ENCODE measurements at regions not wholly inside any gene's neighbourhood (a gene's known extent, or its start where the extent isn't known, plus 50 kb on each side); places are given as distances from the start of the nearest gene placed in this dataset.

GRCh38 chr3:82145742-82146141 is 384.3 kb upstream of the GBE1 start:
- Histone ChIP-seq H3K4me1 (ENCODE audit: insufficient read depth, low read length) (no peaks in the 10 kb centered on the region), H3K9ac (ENCODE audit: low read length) (no peak overlapping the region), H3K27ac (ENCODE audit: low read length) (no peak overlapping the region), H3K27me3 (ENCODE audit: low read length) (no peaks in the 10 kb centered on the region), H2AFZ (ENCODE audit: low read length) (no peak overlapping the region), H3K79me2 (ENCODE audit: low read length) (no peaks in the 10 kb centered on the region), H3K36me3 (ENCODE audit: low read depth, low read length) (no peaks in the 10 kb centered on the region), H3K9me3 (ENCODE audit: low read length) (no peaks in the 10 kb centered on the region), H3K4me3 (ENCODE audit: low read length) (no peak overlapping the region), H3K4me2 (ENCODE audit: low read length) (no peak overlapping the region), H4K20me1 (ENCODE audit: low read length) (no peaks in the 10 kb centered on the region), H3K9me2 (replicated peaks; ENCODE audit: low read length) (no peaks in the 10 kb centered on the region), H3F3A (ENCODE audit: low read length, unreplicated experiment) (no peaks in the 10 kb centered on the region)
- POLR2A ChIA-PET (ENCODE audit: unreplicated experiment) = no interaction called here
- no TSS peak for BruUV-seq (replicated peaks)
- CTCF ChIA-PET = no interaction called here
- no peak for DNase-seq
- intact Hi-C loops (cut with micrococcal nuclease) = no loop called here
- TF ChIP-seq, protein P1, sequence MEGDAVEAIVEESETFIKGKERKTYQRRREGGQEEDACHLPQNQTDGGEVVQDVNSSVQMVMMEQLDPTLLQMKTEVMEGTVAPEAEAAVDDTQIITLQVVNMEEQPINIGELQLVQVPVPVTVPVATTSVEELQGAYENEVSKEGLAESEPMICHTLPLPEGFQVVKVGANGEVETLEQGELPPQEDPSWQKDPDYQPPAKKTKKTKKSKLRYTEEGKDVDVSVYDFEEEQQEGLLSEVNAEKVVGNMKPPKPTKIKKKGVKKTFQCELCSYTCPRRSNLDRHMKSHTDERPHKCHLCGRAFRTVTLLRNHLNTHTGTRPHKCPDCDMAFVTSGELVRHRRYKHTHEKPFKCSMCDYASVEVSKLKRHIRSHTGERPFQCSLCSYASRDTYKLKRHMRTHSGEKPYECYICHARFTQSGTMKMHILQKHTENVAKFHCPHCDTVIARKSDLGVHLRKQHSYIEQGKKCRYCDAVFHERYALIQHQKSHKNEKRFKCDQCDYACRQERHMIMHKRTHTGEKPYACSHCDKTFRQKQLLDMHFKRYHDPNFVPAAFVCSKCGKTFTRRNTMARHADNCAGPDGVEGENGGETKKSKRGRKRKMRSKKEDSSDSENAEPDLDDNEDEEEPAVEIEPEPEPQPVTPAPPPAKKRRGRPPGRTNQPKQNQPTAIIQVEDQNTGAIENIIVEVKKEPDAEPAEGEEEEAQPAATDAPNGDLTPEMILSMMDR (conservative IDR thresholded peaks at IDR 0.05; ENCODE audit: low read depth, low read length) = no peak
- no peak for TF ChIP-seq EZH2 (IDR thresholded peaks at IDR 0.05; ENCODE audit: low read length, unreplicated experiment)
- TF ChIP-seq EZH2phosphoT487 (IDR thresholded peaks at IDR 0.05; ENCODE audit: borderline replicate concordance, low read length) = no peak
- ATAC-seq = no peak

DNA sequence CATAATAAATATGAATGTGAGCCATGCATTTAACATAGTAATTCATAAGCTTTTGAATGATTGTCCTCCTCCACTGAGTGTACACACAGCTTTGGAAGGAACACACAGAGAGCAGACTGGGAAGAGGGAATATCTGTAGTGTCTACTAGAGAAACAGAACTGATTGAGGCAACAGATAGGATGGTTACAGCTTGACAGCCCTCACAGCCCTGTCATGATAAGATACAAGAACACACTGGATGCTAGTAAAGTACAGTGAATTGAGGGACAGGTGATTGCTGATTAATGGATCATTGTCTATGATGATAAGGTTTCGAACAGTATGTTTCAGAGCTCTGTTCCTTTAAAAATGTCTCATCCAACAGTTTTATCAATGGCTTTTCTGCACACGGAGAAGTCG is 383.4 kb upstream of the GBE1 start:
- H3K9ac ChIP-seq (ENCODE audit: low read length) = no peak overlapping the region
- no peaks in the 10 kb centered on the region for H3K27me3 ChIP-seq (ENCODE audit: low read length)
- H3K4me3 ChIP-seq (ENCODE audit: low read length) = no peak overlapping the region
- H3K79me2 ChIP-seq (ENCODE audit: low read length) = no peaks in the 10 kb centered on the region
- no TSS peak for BruUV-seq (replicated peaks)
- H3K4me2 ChIP-seq (ENCODE audit: low read length) = no peak overlapping the region
- no peaks in the 10 kb centered on the region for H3K36me3 ChIP-seq (ENCODE audit: low read depth, low read length)
- TF ChIP-seq EZH2 (IDR thresholded peaks at IDR 0.05; ENCODE audit: low read length, unreplicated experiment) (no peak), EZH2phosphoT487 (IDR thresholded peaks at IDR 0.05; ENCODE audit: borderline replicate concordance, low read length) (no peak)
- TF ChIP-seq, protein P1 (conservative IDR thresholded peaks at IDR 0.05; ENCODE audit: low read depth, low read length) = no peak
- ATAC-seq (no peak), DNase-seq (no peak)
- H3F3A ChIP-seq (ENCODE audit: low read length, unreplicated experiment) = no peaks in the 10 kb centered on the region
- POLR2A ChIA-PET (ENCODE audit: unreplicated experiment) = no interaction called here
- no peak overlapping the region for H3K27ac ChIP-seq (ENCODE audit: low read length)
- intact Hi-C loops (cut with micrococcal nuclease) = no loop called here
- H4K20me1 ChIP-seq (ENCODE audit: low read length) = no peaks in the 10 kb centered on the region
- CTCF ChIA-PET = no interaction called here
- H3K9me3 ChIP-seq (ENCODE audit: low read length) = no peaks in the 10 kb centered on the region
- no peaks in the 10 kb centered on the region for H3K9me2 ChIP-seq (replicated peaks; ENCODE audit: low read length)
- H2AFZ ChIP-seq (ENCODE audit: low read length) = no peak overlapping the region
- H3K4me1 ChIP-seq (ENCODE audit: insufficient read depth, low read length) = no peaks in the 10 kb centered on the region

- TF ChIP-seq, protein P1 (conservative IDR thresholded peaks at IDR 0.05; ENCODE audit: low read depth, low read length) = no peak
- TF ChIP-seq EZH2phosphoT487 (IDR thresholded peaks at IDR 0.05; ENCODE audit: borderline replicate concordance, low read length) (no peak), EZH2 (IDR thresholded peaks at IDR 0.05; ENCODE audit: low read length, unreplicated experiment) (no peak)
- H3K4me2 ChIP-seq (ENCODE audit: low read length) = no peak overlapping the region
- DNase-seq (no peak), ATAC-seq (no peak)
- no peaks in the 10 kb centered on the region for H3K36me3 ChIP-seq (ENCODE audit: low read depth, low read length)
- H3K9me3 ChIP-seq (ENCODE audit: low read length) = no peaks in the 10 kb centered on the region
- H3K4me3 ChIP-seq (ENCODE audit: low read length) = no peak overlapping the region
- no peaks in the 10 kb centered on the region for H3K27me3 ChIP-seq (ENCODE audit: low read length)
- intact Hi-C loops (cut with micrococcal nuclease) = no loop called here
- no peaks in the 10 kb centered on the region for H3K79me2 ChIP-seq (ENCODE audit: low read length)
- H3K9me2 ChIP-seq (replicated peaks; ENCODE audit: low read length) = no peaks in the 10 kb centered on the region
- H3K4me1 ChIP-seq (ENCODE audit: insufficient read depth, low read length) = no peaks in the 10 kb centered on the region
- no peaks in the 10 kb centered on the region for H3F3A ChIP-seq (ENCODE audit: low read length, unreplicated experiment)
- BruUV-seq (replicated peaks) = no TSS peak
- ChIA-PET POLR2A (ENCODE audit: unreplicated experiment) (no interaction called here), CTCF (no interaction called here)
- H4K20me1 ChIP-seq (ENCODE audit: low read length) = no peaks in the 10 kb centered on the region
- no peak overlapping the region for H3K9ac ChIP-seq (ENCODE audit: low read length)
- H3K27ac ChIP-seq (ENCODE audit: low read length) = no peak overlapping the region
- no peak overlapping the region for H2AFZ ChIP-seq (ENCODE audit: low read length)
These were observed 382.4 kb upstream of the GBE1 start for GRCh38 chr3:82143661-82144412.

All from PC-3 (cell line).